ENCODE measurements at regions not wholly inside any gene's neighbourhood (a gene's known extent, or its start where the extent isn't known, plus 50 kb on each side); places are given as distances from the start of the nearest gene placed in this dataset.

DNA sequence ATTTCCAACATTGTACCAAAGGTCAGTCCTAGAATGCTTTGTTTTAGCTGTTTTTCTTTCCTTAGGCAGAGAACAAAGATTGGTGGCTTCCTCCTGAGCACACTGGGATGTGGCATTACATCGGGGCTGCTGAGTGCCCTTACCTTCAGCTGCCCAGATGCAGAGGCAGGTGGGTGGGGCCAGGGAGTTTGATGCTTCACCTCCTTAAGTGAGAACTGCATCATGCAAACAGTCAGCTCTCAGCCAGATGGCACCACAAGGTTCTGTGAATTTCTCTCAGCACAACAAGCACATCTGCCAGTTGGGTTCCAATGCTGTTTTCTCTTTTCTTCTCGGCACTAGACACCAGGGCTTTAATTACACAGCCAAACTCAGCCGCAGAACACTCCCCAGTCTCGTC, 87.4 kb upstream of the UBL3 start:
- no peak for TF ChIP-seq EZH2 (IDR thresholded peaks at IDR 0.05; ENCODE audit: borderline replicate concordance, insufficient read depth, low read depth, low read length, poor library complexity, severe bottlenecking)
- TF ChIP-seq, protein P1, sequence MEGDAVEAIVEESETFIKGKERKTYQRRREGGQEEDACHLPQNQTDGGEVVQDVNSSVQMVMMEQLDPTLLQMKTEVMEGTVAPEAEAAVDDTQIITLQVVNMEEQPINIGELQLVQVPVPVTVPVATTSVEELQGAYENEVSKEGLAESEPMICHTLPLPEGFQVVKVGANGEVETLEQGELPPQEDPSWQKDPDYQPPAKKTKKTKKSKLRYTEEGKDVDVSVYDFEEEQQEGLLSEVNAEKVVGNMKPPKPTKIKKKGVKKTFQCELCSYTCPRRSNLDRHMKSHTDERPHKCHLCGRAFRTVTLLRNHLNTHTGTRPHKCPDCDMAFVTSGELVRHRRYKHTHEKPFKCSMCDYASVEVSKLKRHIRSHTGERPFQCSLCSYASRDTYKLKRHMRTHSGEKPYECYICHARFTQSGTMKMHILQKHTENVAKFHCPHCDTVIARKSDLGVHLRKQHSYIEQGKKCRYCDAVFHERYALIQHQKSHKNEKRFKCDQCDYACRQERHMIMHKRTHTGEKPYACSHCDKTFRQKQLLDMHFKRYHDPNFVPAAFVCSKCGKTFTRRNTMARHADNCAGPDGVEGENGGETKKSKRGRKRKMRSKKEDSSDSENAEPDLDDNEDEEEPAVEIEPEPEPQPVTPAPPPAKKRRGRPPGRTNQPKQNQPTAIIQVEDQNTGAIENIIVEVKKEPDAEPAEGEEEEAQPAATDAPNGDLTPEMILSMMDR (IDR thresholded peaks at IDR 0.05) = no peak

Data from B cell (primary cell).